Spleen (tissue), 11 donors: ENCODE measurements at regions not wholly inside any gene's neighbourhood (a gene's known extent, or its start where the extent isn't known, plus 50 kb on each side); places are given as distances from the start of the nearest gene placed in this dataset.

ENCODE experiments used
- DNase-seq: peaks from one replicate; pipeline ENCODE4 v3.0.0-alpha.2; 2020
- H3K27ac ChIP-seq, 8 donors: fragments of 200-600 bp; sonication (generic) in 7 of 8; 1 replicate in 4 of 8; 2 replicates in 4 of 8; pipeline versions ENCODE4 v1.5.0 to v1.8.0; 2016 to 2021; ENCODE audit warnings: inconsistent platforms in 4 of 8, mild to moderate bottlenecking in 4 of 8, moderate library complexity in 1 of 8
- H3K27me3 ChIP-seq, 7 donors: fragments of 200-600 bp; sonication (generic) in 6 of 7; replicated peaks in 1 of 7; 1 replicate in 4 of 7; 2 replicates in 3 of 7; pipeline versions ENCODE4 v1.5.0 to v1.8.0; 2016 to 2021; ENCODE audit warnings: inconsistent platforms in 3 of 7, mild to moderate bottlenecking in 1 of 7
- H3K36me3 ChIP-seq, 6 donors: fragments of 200-600 bp; sonication (generic) in 5 of 6; 1 replicate in 4 of 6; 2 replicates in 2 of 6; pipeline versions ENCODE4 v1.5.0 to v1.8.0; 2016 to 2021; ENCODE audit warnings: inconsistent platforms in 2 of 6
- H3K4me1 ChIP-seq, 6 donors: fragments of 200-600 bp; sonication (generic) in 5 of 6; 1 replicate in 3 of 6; 2 replicates in 3 of 6; pipeline versions ENCODE4 v1.5.0 to v1.8.0; 2016 to 2021; ENCODE audit warnings: inconsistent platforms in 3 of 6
- H3K4me3 ChIP-seq, 8 donors: fragments of 200-600 bp; sonication (generic) in 7 of 8; 1 replicate in 4 of 8; 2 replicates in 4 of 8; pipeline versions ENCODE4 v1.5.0 to v1.8.0; 2016 to 2021; ENCODE audit warnings: inconsistent platforms in 4 of 8, mild to moderate bottlenecking in 4 of 8, moderate library complexity in 2 of 8
- H3K9me3 ChIP-seq, 8 donors: fragments of 200-600 bp; sonication (generic) in 7 of 8; 1 replicate in 4 of 8; 2 replicates in 4 of 8; pipeline versions ENCODE4 v1.5.0 to v1.8.0; 2016 to 2021; ENCODE audit warnings: inconsistent platforms in 4 of 8
- CTCF ChIP-seq, 11 experiments: fragments of 200-600 bp in 7 of 11; fragments of 450-650 bp in 4 of 11; sonication (generic) in 4 of 11; IDR thresholded peaks in 8 of 11; conservative IDR thresholded peaks in 3 of 11; 1 replicate in 7 of 11; 2 replicates in 4 of 11; pipeline versions ENCODE4 v1.4.0 to v1.8.0; 2016 to 2021; ENCODE audit warnings: antibody characterized with exemption in 11 of 11, inconsistent platforms in 4 of 11, mild to moderate bottlenecking in 1 of 11
- POLR2A ChIP-seq, 3 donors: fragments of 450-650 bp; IDR thresholded peaks; one replicate each; pipeline ENCODE4 v1.5.1; 2017; ENCODE audit warnings: antibody characterized with exemption in 3 of 3, mild to moderate bottlenecking in 1 of 3
- POLR2AphosphoS5 ChIP-seq, 3 donors: sonication (generic); formaldehyde crosslinking; IDR thresholded peaks; one replicate each; pipeline ENCODE4 v1.5.1; 2017; ENCODE audit warnings: antibody characterized with exemption in 3 of 3
- WGBS, 5 donors: extraction: QIAGEN DNeasy Blood & Tissue Kit in 3 of 5; methylation state at CpG; one replicate each; pipeline versions ENCODE4 v1.1.5 to v1.1.7; 2013 to 2018; 5-methylcytosine and 5-hydroxymethylcytosine counted together
- intact Hi-C: fragments of 100-400 bp; cut with DNase I; formaldehyde crosslinking; loops from one replicate; pipeline ENCODE4 v1.15.0; 2023; ENCODE audit warnings: low total_unique reads
- donor health status: healthy with polysubstance abuse.
- donor health status: DM: no; HTN: no; CAD: no; lungs with moderate emphysema.
- donor health status: DM: no; HTN: no; CAD: no.
- donor health status: Bipolar disorder and iron deficiency.
- donor health status: healthy.
- donor health status: DM: no; HTN: no; CAD: no.
- donor health status: DM: yes; HTN: yes; CAD: no.

- no peak for DNase-seq
Measured at GRCh38 chr7:81036057-81036456, 117.2 kb upstream of the SEMA3C start.

GRCh38 chr7:81031996-81032395, 113.1 kb upstream of the SEMA3C start:
- Histone ChIP-seq H3K27ac (no peak overlapping the region), H3K9me3 (peaks cover 0 to 6% (median 0%) of the 10 kb centered on the region in 8 donors), H3K27me3 (no peaks in the 10 kb centered on the region), H3K4me3 (no peak overlapping the region), H3K4me1 (no peaks in the 10 kb centered on the region), H3K36me3 (no peaks in the 10 kb centered on the region)
- intact Hi-C loops, result no loop called here
- WGBS, 5 donors, result 82 to 94% (median 89%) methylated on average over 3 of the region's 3 CpGs
- DNase-seq, result no peak
- TF ChIP-seq POLR2A (IDR thresholded peaks at IDR 0.05) (no peak), CTCF (IDR thresholded peaks at IDR 0.05 in 8 of 11, conservative IDR thresholded peaks at IDR 0.05 in 3 of 11) (no peak), POLR2AphosphoS5 (IDR thresholded peaks at IDR 0.05) (no peak)

More at GRCh38 chr7:81036057-81036456, 117.2 kb upstream of the SEMA3C start:
- H3K27ac ChIP-seq, result no peak overlapping the region
- no peaks in the 10 kb centered on the region for H3K36me3 ChIP-seq
- WGBS, 5 donors, result 67 to 92% (median 75%) methylated on average over 5 of the region's 5 CpGs
- TF ChIP-seq POLR2AphosphoS5 (IDR thresholded peaks at IDR 0.05) (no peak), POLR2A (IDR thresholded peaks at IDR 0.05) (no peak), CTCF (IDR thresholded peaks at IDR 0.05 in 8 of 11, conservative IDR thresholded peaks at IDR 0.05 in 3 of 11) (no peak)
- H3K4me1 ChIP-seq, result no peaks in the 10 kb centered on the region
- H3K9me3 ChIP-seq, result peaks cover 0 to 12% (median 0%) of the 10 kb centered on the region in 8 donors
- no peaks in the 10 kb centered on the region for H3K27me3 ChIP-seq
- no peak overlapping the region for H3K4me3 ChIP-seq
- intact Hi-C loops, result no loop called here

- no peak for TF ChIP-seq CTCF (IDR thresholded peaks at IDR 0.05 in 8 of 11, conservative IDR thresholded peaks at IDR 0.05 in 3 of 11)
- TF ChIP-seq POLR2AphosphoS5 (IDR thresholded peaks at IDR 0.05), result no peak
- TF ChIP-seq POLR2A (IDR thresholded peaks at IDR 0.05), result no peak
- 55 to 76% (median 64%) methylated on average over 2 of the region's 2 CpGs for WGBS, 5 donors
- Histone ChIP-seq H3K4me1 (no peaks in the 10 kb centered on the region), H3K9me3 (peaks cover 0 to 6% (median 0%) of the 10 kb centered on the region in 8 donors), H3K27me3 (no peaks in the 10 kb centered on the region), H3K27ac (no peak overlapping the region), H3K4me3 (no peak overlapping the region), H3K36me3 (no peaks in the 10 kb centered on the region)
- no peak for DNase-seq
- intact Hi-C loops, result no loop called here
Measured at GRCh38 chr7:81031243-81031642, 112.4 kb upstream of the SEMA3C start.

GRCh38 chr7:81030472-81030871, 111.6 kb upstream of the SEMA3C start:
- Histone ChIP-seq H3K4me1 (no peaks in the 10 kb centered on the region), H3K9me3 (peaks cover 0 to 6% (median 0%) of the 10 kb centered on the region in 8 donors), H3K27me3 (no peaks in the 10 kb centered on the region), H3K36me3 (no peaks in the 10 kb centered on the region), H3K27ac (no peak overlapping the region), H3K4me3 (no peak overlapping the region)
- intact Hi-C loops, result no loop called here
- DNase-seq, result no peak
- WGBS, 5 donors, result 69 to 90% (median 85%) methylated on average over 3 of the region's 3 CpGs
- TF ChIP-seq POLR2AphosphoS5 (IDR thresholded peaks at IDR 0.05) (no peak), CTCF (IDR thresholded peaks at IDR 0.05 in 8 of 11, conservative IDR thresholded peaks at IDR 0.05 in 3 of 11) (no peak), POLR2A (IDR thresholded peaks at IDR 0.05) (no peak)
